ENCODE measurements at regions not wholly inside any gene's neighbourhood (a gene's known extent, or its start where the extent isn't known, plus 50 kb on each side); places are given as distances from the start of the nearest gene placed in this dataset.

GRCh38 chr7:35524112-35524804 is 170.7 kb downstream of the HERPUD2 start:
- Histone ChIP-seq H3K4me2 (ENCODE audit: insufficient read depth, low read length) (no peak overlapping the region), H3K9me1 (ENCODE audit: control insufficient read depth, insufficient read depth, low read length) (no peaks in the 10 kb centered on the region), H2AFZ (ENCODE audit: low read depth, low read length) (no peak overlapping the region), H3K4me1 (replicated peaks in 1 of 2; ENCODE audit: control insufficient read depth in 2 of 2, insufficient read depth in 2 of 2, low read length in 2 of 2) (no peaks in the 10 kb centered on the region), H3K27me3 (ENCODE audit: control insufficient read depth in 2 of 2, insufficient read depth in 2 of 2, low read length in 2 of 2) (0 out of 5 replicates have a peak, but pooled peaks cover 0 to 3% of the 10 kb centered on the region in 2 experiments), H3K9ac (ENCODE audit: insufficient read depth in 1 of 2, low read depth in 2 of 2, low read length in 2 of 2) (no peak overlapping the region), H3K79me2 (ENCODE audit: control insufficient read depth, insufficient read depth, low read length) (no peaks in the 10 kb centered on the region), H3K4me3 (no peak overlapping the region), H3K27ac (ENCODE audit: extremely low read depth, low read depth, low read length) (no peak overlapping the region), H3K36me3 (ENCODE audit: control insufficient read depth, insufficient read depth, low read length) (no peaks in the 10 kb centered on the region), H3K9me3 (replicated peaks; ENCODE audit: control insufficient read depth, insufficient read depth, low read depth, low read length) (no peaks in the 10 kb centered on the region), H4K20me1 (replicated peaks; ENCODE audit: control insufficient read depth, insufficient read depth, low read length) (no peaks in the 10 kb centered on the region)
- ATAC-seq = no peak
- WGBS (ENCODE audit: insufficient coverage, low coverage, missing lambda C conversion rate) = 3% methylated on average over 5 of the region's 5 CpGs
- DNase-seq (ENCODE audit: extremely low read depth in 1 of 4, low spot score in 3 of 4) = no peak
- in situ Hi-C loops (cut with MboI) = no loop called here
- no TSS peak for BruUV-seq (replicated peaks)
- POLR2A ChIA-PET = no interaction called here
- CTCF ChIA-PET (ENCODE audit: low intra/inter-chr PET ratio) = no interaction called here
- intact Hi-C loops (cut with micrococcal nuclease) = loop anchor here (10.0 kb wide), 1 partner anchor 469 kb away; no protein-coding TSS in a partner anchor
- FAIRE-seq = no peak
- no peak for TF ChIP-seq FOXM1 (IDR thresholded peaks at IDR 0.05; ENCODE audit: low read depth)
- TF ChIP-seq FOXM1 (CRISPR knock-in tag; IDR thresholded peaks at IDR 0.05; ENCODE audit: low read depth) = no peak
- TF ChIP-seq CBX5 (IDR thresholded peaks at IDR 0.05; ENCODE audit: borderline replicate concordance, low read depth) = no peak
- TF ChIP-seq ESRRB (CRISPR knock-in tag; IDR thresholded peaks at IDR 0.05; ENCODE audit: borderline replicate concordance) = no peak
- no peak for TF ChIP-seq ZNF445 (CRISPR knock-in tag; IDR thresholded peaks at IDR 0.05; ENCODE audit: low read depth)
- no peak for TF ChIP-seq EZH2 (IDR thresholded peaks at IDR 0.05; ENCODE audit: borderline replicate concordance, low read depth, low read length)
- TF ChIP-seq YY1 (IDR thresholded peaks at IDR 0.05; ENCODE audit: borderline replicate concordance in 1 of 3, control insufficient read depth in 1 of 3, extremely low read depth in 1 of 3, insufficient read depth in 3 of 3, insufficient read length in 1 of 3, insufficient replicate concordance in 2 of 3, low read depth in 1 of 3, low read length in 2 of 3) = no peak
- no peak for TF ChIP-seq U2AF1 (optimal IDR thresholded peaks at IDR 0.05; ENCODE audit: low read depth, low read length)
- no peak for TF ChIP-seq USF1 (CRISPR knock-in tag; IDR thresholded peaks at IDR 0.05)
- no peak for TF ChIP-seq PBX2 (CRISPR knock-in tag; IDR thresholded peaks at IDR 0.05; ENCODE audit: low read depth)
- no peak for TF ChIP-seq PBX2 (tag; conservative IDR thresholded peaks at IDR 0.05; ENCODE audit: low read depth)
- TF ChIP-seq C11orf30 (IDR thresholded peaks at IDR 0.05; ENCODE audit: low read depth) = no peak
- no peak for TF ChIP-seq ZHX1 (conservative IDR thresholded peaks at IDR 0.05; ENCODE audit: low read length)
